MM.1S (cell line): ENCODE measurements at regions not wholly inside any gene's neighbourhood (a gene's known extent, or its start where the extent isn't known, plus 50 kb on each side); places are given as distances from the start of the nearest gene placed in this dataset.

Experiments
- DNase-seq: peaks from one replicate; pipeline ENCODE4 v3.0.0-alpha.2; 2015
- H2AFZ ChIP-seq: fragments of 300-600 bp; sonication (generic); 2 replicates; pipeline ENCODE4 v1.6.0; 2016; ENCODE audit warnings: antibody characterized with exemption, low read length
- H3F3A ChIP-seq: fragments of 300-600 bp; sonication (generic); 2 replicates; pipeline ENCODE4 v1.6.1; 2016; ENCODE audit warnings: mild to moderate bottlenecking, antibody characterized with exemption, low read length, moderate library complexity, mixed read lengths; ENCODE audit not compliant: insufficient read depth
- H3K27ac ChIP-seq: fragments of 300-600 bp; sonication (generic); 2 replicates; pipeline ENCODE4 v1.5.1; 2016; ENCODE audit warnings: mild to moderate bottlenecking, low read length
- H3K27me3 ChIP-seq: fragments of 300-600 bp; sonication (generic); replicated peaks from 2 replicates; pipeline ENCODE4 v1.6.0; 2016; ENCODE audit warnings: low read length; ENCODE audit not compliant: insufficient read depth
- H3K36me3 ChIP-seq: fragments of 300-600 bp; sonication (generic); replicated peaks from 2 replicates; pipeline ENCODE4 v1.6.1; 2016; ENCODE audit warnings: mild to moderate bottlenecking, low read length, mixed read lengths; ENCODE audit not compliant: insufficient read depth
- H3K4me1 ChIP-seq: fragments of 300-600 bp; sonication (generic); 2 replicates; pipeline ENCODE4 v1.6.1; 2016; ENCODE audit warnings: low read length, mixed read lengths
- H3K4me2 ChIP-seq: fragments of 300-600 bp; sonication (generic); 2 replicates; pipeline ENCODE4 v1.6.0; 2016; ENCODE audit warnings: low read depth, low read length
- H3K4me3 ChIP-seq: fragments of 300-600 bp; sonication (generic); 2 replicates; pipeline ENCODE4 v1.5.1; 2016; ENCODE audit warnings: low read length, mixed read lengths
- H3K79me2 ChIP-seq: fragments of 300-600 bp; sonication (generic); 2 replicates; pipeline ENCODE4 v1.6.1; 2016; ENCODE audit warnings: mixed run types, low read length, mixed read lengths
- H3K9ac ChIP-seq: fragments of 300-600 bp; sonication (generic); 2 replicates; pipeline ENCODE4 v1.6.1; 2016; ENCODE audit warnings: low read length, mixed read lengths
- H3K9me2 ChIP-seq: fragments of 300-600 bp; sonication (generic); replicated peaks from 2 replicates; pipeline ENCODE4 v1.6.1; 2016; ENCODE audit warnings: mild to moderate bottlenecking, low read length, mixed read lengths; ENCODE audit not compliant: insufficient read depth
- H3K9me3 ChIP-seq: fragments of 300-600 bp; sonication (generic); replicated peaks from 2 replicates; pipeline ENCODE4 v1.6.1; 2016; ENCODE audit warnings: mild to moderate bottlenecking, low read length, mixed read lengths; ENCODE audit not compliant: insufficient read depth
- H4K20me1 ChIP-seq: fragments of 300-600 bp; sonication (generic); 2 replicates; pipeline ENCODE4 v1.6.1; 2016; ENCODE audit warnings: mild to moderate bottlenecking, low read length, moderate library complexity, mixed read lengths; ENCODE audit not compliant: insufficient read depth
- CTCF ChIP-seq: fragments of 300-600 bp; sonication (generic); IDR thresholded peaks from 2 replicates; pipeline ENCODE4 v1.5.1; 2016; ENCODE audit warnings: antibody characterized with exemption, low read length, mixed read lengths
- EZH2 ChIP-seq: fragments of 300-600 bp; sonication (generic); optimal IDR thresholded peaks from 2 replicates; pipeline ENCODE3; 2017; ENCODE audit warnings: low read depth, mild to moderate bottlenecking, antibody characterized with exemption, low read length, mixed read lengths
- EZH2phosphoT487 ChIP-seq: fragments of 300-600 bp; sonication (generic); IDR thresholded peaks from 2 replicates; pipeline ENCODE4 v1.6.1; 2018; ENCODE audit warnings: antibody characterized with exemption, low read length

GRCh38 chr11:21806947-21807346, 385.9 kb upstream of the ANO5 start:
- Histone ChIP-seq H3K9me2 (no peaks in the 10 kb centered on the region), H3K9ac (no peak overlapping the region), H3K79me2 (no peaks in the 10 kb centered on the region), H2AFZ (no peak overlapping the region), H3K27me3 (no peaks in the 10 kb centered on the region), H3F3A (no peaks in the 10 kb centered on the region), H3K4me2 (no peak overlapping the region), H3K9me3 (no peaks in the 10 kb centered on the region), H3K4me3 (no peak overlapping the region), H3K27ac (no peak overlapping the region), H3K4me1 (no peaks in the 10 kb centered on the region), H4K20me1 (no peaks in the 10 kb centered on the region), H3K36me3 (no peaks in the 10 kb centered on the region)
- TF ChIP-seq EZH2 = no peak
- no peak for TF ChIP-seq EZH2phosphoT487
- TF ChIP-seq CTCF = no peak
- no peak for DNase-seq

DNA sequence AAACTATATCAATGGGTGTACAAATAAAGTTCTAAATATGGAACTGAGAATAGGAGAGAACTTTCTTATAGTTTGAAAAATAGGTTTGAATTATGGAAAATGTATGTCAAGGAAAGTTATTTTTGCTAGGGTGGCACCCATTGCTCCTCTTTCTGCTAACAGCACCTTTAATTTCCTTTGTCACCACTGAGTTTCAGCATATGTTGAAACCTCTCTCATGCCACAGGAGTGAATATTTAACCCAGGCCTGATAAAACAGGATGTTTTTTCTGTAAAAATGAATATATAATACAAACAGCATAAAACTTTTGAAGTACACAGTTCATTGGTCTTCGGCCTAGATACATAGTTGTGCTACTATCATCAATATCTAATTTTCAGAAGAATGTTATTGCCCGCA, 385.5 kb upstream of the ANO5 start:
- Histone ChIP-seq H4K20me1 (no peaks in the 10 kb centered on the region), H2AFZ (no peak overlapping the region), H3K4me1 (no peaks in the 10 kb centered on the region), H3K9me3 (no peaks in the 10 kb centered on the region), H3K79me2 (no peaks in the 10 kb centered on the region), H3K9me2 (no peaks in the 10 kb centered on the region), H3K9ac (no peak overlapping the region), H3F3A (no peaks in the 10 kb centered on the region), H3K4me3 (no peak overlapping the region), H3K4me2 (no peak overlapping the region), H3K36me3 (no peaks in the 10 kb centered on the region), H3K27ac (no peak overlapping the region), H3K27me3 (no peaks in the 10 kb centered on the region)
- no peak for TF ChIP-seq EZH2
- TF ChIP-seq CTCF = no peak
- TF ChIP-seq EZH2phosphoT487 = no peak
- no peak for DNase-seq

DNA sequence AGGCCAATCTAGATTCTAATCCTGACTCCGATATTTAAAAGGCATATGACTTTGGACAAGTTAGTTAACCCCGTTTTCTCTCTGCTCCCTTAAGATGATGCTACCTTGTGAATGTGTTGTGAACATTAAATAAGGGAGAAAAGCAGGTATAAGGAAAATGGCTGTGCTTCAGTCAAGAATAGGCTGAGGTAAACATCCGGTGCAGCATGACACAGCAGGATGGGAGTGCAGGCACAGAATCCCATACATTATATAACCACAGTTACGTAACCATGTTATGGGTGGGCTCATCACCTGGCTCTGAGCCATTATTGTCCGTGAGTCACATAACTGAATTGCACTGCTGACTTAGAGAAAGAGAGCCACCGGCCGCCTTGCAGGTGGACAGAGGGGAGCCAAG, 382.2 kb upstream of the ANO5 start:
- Histone ChIP-seq H4K20me1 (no peaks in the 10 kb centered on the region), H2AFZ (no peak overlapping the region), H3K9me2 (no peaks in the 10 kb centered on the region), H3K9ac (no peak overlapping the region), H3F3A (no peaks in the 10 kb centered on the region), H3K79me2 (no peaks in the 10 kb centered on the region), H3K4me1 (no peaks in the 10 kb centered on the region), H3K4me2 (no peak overlapping the region), H3K27ac (no peak overlapping the region), H3K4me3 (no peak overlapping the region), H3K36me3 (no peaks in the 10 kb centered on the region), H3K9me3 (no peaks in the 10 kb centered on the region), H3K27me3 (no peaks in the 10 kb centered on the region)
- TF ChIP-seq CTCF (no peak), EZH2phosphoT487 (no peak), EZH2 (no peak)
- no peak for DNase-seq
